ENCODE measurements at regions not wholly inside any gene's neighbourhood (a gene's known extent, or its start where the extent isn't known, plus 50 kb on each side); places are given as distances from the start of the nearest gene placed in this dataset.
A peak's percentile ranks its signal among the peaks of the same experiment; 100 is the strongest.

GRCh38 chr5:164610374-164610773, 1105.0 kb downstream of the MAT2B start:
- no peak for TF ChIP-seq MAX (IDR thresholded peaks at IDR 0.05; ENCODE audit: low read depth, low read length)
- TF ChIP-seq CTCF (IDR thresholded peaks at IDR 0.05; ENCODE audit: low read depth, low read length): no peak
- no peak for TF ChIP-seq MYC (IDR thresholded peaks at IDR 0.05; ENCODE audit: low read depth, low read length)
- no peak for TF ChIP-seq POLR2A (IDR thresholded peaks at IDR 0.05; ENCODE audit: extremely low read depth, insufficient read length)
- H3K4me3 ChIP-seq (ENCODE audit: low read depth, low read length): no peak overlapping the region
- DNase-seq (ENCODE audit: low read depth): no peak

- no peak overlapping the region for H3K4me3 ChIP-seq (ENCODE audit: low read depth, low read length)
- no peak for TF ChIP-seq MAX (IDR thresholded peaks at IDR 0.05; ENCODE audit: low read depth, low read length)
- TF ChIP-seq POLR2A (IDR thresholded peaks at IDR 0.05; ENCODE audit: extremely low read depth, insufficient read length): no peak
- TF ChIP-seq CTCF (IDR thresholded peaks at IDR 0.05; ENCODE audit: low read depth, low read length): no peak
- TF ChIP-seq MYC (IDR thresholded peaks at IDR 0.05; ENCODE audit: low read depth, low read length): no peak
- no peak for DNase-seq (ENCODE audit: low read depth)
Measured at GRCh38 chr5:164614707-164615106, 1109.3 kb downstream of the MAT2B start.

GRCh38 chr5:164617290-164617689, 1111.9 kb downstream of the MAT2B start:
- DNase-seq (ENCODE audit: low read depth): no peak
- no peak overlapping the region for H3K4me3 ChIP-seq (ENCODE audit: low read depth, low read length)
- TF ChIP-seq POLR2A (IDR thresholded peaks at IDR 0.05; ENCODE audit: extremely low read depth, insufficient read length) (no peak), MYC (IDR thresholded peaks at IDR 0.05; ENCODE audit: low read depth, low read length) (no peak), CTCF (IDR thresholded peaks at IDR 0.05; ENCODE audit: low read depth, low read length) (no peak), MAX (IDR thresholded peaks at IDR 0.05; ENCODE audit: low read depth, low read length) (no peak)

GRCh38 chr5:164627021-164627420, 1121.6 kb downstream of the MAT2B start:
- H3K4me3 ChIP-seq (ENCODE audit: low read depth, low read length): no peak overlapping the region
- no peak for TF ChIP-seq POLR2A (IDR thresholded peaks at IDR 0.05; ENCODE audit: extremely low read depth, insufficient read length)
- TF ChIP-seq MYC (IDR thresholded peaks at IDR 0.05; ENCODE audit: low read depth, low read length): no peak
- TF ChIP-seq CTCF (IDR thresholded peaks at IDR 0.05; ENCODE audit: low read depth, low read length): no peak
- DNase-seq (ENCODE audit: low read depth): peak; percentile 54

GRCh38 chr5:164636456-164636855, 1131.0 kb downstream of the MAT2B start:
- H3K4me3 ChIP-seq (ENCODE audit: low read depth, low read length): no peak overlapping the region
- DNase-seq (ENCODE audit: low read depth): no peak
- no peak for TF ChIP-seq MYC (IDR thresholded peaks at IDR 0.05; ENCODE audit: low read depth, low read length)
- TF ChIP-seq CTCF (IDR thresholded peaks at IDR 0.05; ENCODE audit: low read depth, low read length): no peak
- TF ChIP-seq MAX (IDR thresholded peaks at IDR 0.05; ENCODE audit: low read depth, low read length): no peak
- TF ChIP-seq POLR2A (IDR thresholded peaks at IDR 0.05; ENCODE audit: extremely low read depth, insufficient read length): no peak

GRCh38 chr5:164637931-164638521, 1132.6 kb downstream of the MAT2B start:
- DNase-seq (ENCODE audit: low read depth): no peak
- TF ChIP-seq MYC (IDR thresholded peaks at IDR 0.05; ENCODE audit: low read depth, low read length) (no peak), POLR2A (IDR thresholded peaks at IDR 0.05; ENCODE audit: extremely low read depth, insufficient read length) (no peak), MAX (IDR thresholded peaks at IDR 0.05; ENCODE audit: low read depth, low read length) (no peak), CTCF (IDR thresholded peaks at IDR 0.05; ENCODE audit: low read depth, low read length) (no peak)
- no peak overlapping the region for H3K4me3 ChIP-seq (ENCODE audit: low read depth, low read length)

Measured in NB4 (cell line).